ENCODE measurements at regions not wholly inside any gene's neighbourhood (a gene's known extent, or its start where the extent isn't known, plus 50 kb on each side); places are given as distances from the start of the nearest gene placed in this dataset.

- TF ChIP-seq EZH2 (IDR thresholded peaks at IDR 0.05; ENCODE audit: borderline replicate concordance, insufficient read depth, low read depth, low read length, poor library complexity, severe bottlenecking), result no peak
- no peak for TF ChIP-seq CTCF (IDR thresholded peaks at IDR 0.05)
Measured at GRCh38 chr6:168849459-168849858, 404.2 kb downstream of the THBS2 start.

Data from B cell (primary cell).